HG03139 (cell line): ENCODE measurements at regions not wholly inside any gene's neighbourhood (a gene's known extent, or its start where the extent isn't known, plus 50 kb on each side); places are given as distances from the start of the nearest gene placed in this dataset.
A peak's percentile ranks its signal among the peaks of the same experiment; 100 is the strongest.

Experiments used
- ATAC-seq: cut with Tn5 transposase; IDR thresholded peaks from one replicate; pipeline ENCODE4 v1.9.1; 2021; ENCODE audit not compliant: unreplicated experiment

- no peak for ATAC-seq
Observed at GRCh38 chr17:77266891-77267341, 126.1 kb downstream of the SEC14L1 start.

GRCh38 chr17:77269696-77270681, 129.2 kb downstream of the SEC14L1 start:
- no peak for ATAC-seq

- no peak for ATAC-seq
Observed at GRCh38 chr17:77271411-77271810, 130.6 kb downstream of the SEC14L1 start.

DNA sequence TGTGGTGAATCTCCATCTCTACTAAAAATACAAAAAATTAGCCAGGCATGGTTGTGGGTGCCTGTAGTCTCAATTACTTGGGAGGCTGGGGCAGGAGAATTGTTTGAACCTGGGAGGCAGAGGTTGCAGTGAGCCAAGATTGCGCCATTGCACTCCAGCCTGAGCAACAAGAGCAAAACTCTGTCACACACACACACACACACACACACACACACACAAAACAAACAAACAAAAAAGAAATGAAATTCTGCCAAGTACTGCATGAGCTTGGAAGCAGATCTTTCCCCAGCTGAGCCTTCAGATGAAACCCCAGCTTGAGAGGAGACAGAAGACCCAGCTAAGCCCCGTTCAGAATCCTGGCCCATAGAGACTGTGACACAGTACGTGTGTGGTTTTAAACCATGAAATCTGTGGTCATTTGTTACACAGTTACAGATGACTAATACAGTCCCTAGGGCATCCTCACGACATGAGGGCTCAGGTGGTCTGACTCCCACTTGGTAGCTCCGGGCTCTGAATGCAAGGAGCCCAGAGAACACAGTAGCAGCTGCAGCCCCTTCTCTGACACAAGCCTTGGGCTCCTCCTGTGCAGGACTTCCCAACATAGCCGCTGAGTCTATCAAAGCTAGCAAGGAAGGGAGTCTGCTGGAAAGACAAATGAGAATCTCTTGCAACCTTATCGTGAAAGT, 132.8 kb downstream of the SEC14L1 start:
- ATAC-seq, result no peak

DNA sequence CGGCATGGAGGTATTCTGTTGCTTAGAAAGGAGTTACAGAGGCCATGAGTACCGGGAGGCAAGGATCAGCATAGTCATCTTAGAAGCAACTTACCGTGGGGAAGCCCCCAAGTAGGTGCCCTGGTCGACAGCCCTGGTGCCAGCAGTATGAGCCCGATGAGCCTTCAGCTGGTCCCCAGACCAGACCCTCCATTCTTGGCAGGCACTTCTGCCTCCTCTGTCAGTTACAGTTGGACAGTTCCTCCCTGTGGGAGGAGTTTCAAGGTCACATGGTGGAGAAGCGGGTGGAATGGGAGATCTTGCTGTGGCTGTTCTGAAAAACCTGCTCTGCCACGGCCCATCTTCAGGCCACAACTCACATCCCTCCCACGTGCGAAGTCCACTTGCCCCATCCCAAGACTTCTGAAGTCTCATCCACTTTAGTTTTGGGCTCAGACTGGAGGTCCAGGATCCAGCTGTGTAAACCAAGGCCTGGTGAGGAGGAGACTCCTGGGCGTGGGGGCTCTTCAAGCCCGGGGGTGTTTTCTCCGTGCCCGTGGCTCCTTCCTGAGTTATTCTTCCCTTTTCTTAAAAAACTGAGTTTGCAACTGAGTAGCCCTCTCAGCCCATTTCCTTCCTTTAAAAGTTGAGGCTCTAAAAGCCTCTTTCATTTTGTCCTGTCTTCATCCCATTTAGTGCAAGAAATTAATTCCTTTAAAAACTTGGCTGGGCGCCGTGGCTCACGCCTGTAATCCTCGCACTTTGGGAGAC, 133.5 kb downstream of the SEC14L1 start:
- no peak for ATAC-seq

GRCh38 chr17:77279448-77280303, 138.9 kb downstream of the SEC14L1 start:
- ATAC-seq, result no peak

DNA sequence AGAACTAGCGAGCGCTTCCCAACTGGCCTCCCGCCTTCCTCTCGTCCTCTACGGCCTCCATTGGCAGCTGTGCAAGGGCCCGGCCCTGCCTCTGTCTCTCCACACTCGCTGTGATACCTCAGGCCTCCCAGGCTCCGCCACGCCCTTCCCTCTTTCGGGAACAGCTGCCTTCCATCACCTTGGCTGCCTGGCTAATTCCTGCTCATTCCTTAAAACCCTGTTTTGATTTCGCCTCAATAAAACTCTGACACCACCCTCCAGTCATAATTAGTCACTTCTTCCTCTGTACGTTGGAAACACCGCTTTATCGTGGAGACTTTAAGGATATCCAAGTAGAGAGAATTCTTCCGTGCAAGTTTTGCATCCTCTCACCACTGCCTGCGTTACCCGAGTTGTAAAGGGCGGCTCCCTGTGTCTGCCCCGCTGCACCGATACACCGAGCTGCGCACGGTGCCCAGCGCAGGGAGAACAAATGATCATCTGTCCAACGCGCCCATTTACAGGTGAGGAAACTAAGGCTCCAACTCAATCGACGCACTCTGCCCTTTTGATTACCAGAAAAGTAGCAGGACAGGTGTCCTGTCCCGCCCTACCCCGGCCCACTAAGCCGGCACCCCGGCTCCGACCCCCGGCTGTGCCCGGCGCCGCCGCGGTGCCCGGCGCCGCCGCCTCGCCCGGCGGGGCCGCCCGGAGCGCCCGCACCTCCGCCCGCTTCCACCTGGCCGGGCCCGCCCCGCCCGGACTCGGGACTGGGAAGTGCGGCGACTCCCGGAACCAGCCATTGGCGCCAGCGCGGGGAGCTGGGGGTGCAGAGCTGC, 139.7 kb downstream of the SEC14L1 start:
- ATAC-seq, result peak; percentile 21

GRCh38 chr17:77281122-77281903, 140.5 kb downstream of the SEC14L1 start:
- ATAC-seq, result peak; percentile 60

GRCh38 chr17:77281904-77282367, 141.2 kb downstream of the SEC14L1 start:
- no peak for ATAC-seq

- ATAC-seq, result no peak
Observed at GRCh38 chr17:77282524-77283515, 142.1 kb downstream of the SEC14L1 start.

GRCh38 chr17:77284023-77284617, 143.4 kb downstream of the SEC14L1 start:
- no peak for ATAC-seq

DNA sequence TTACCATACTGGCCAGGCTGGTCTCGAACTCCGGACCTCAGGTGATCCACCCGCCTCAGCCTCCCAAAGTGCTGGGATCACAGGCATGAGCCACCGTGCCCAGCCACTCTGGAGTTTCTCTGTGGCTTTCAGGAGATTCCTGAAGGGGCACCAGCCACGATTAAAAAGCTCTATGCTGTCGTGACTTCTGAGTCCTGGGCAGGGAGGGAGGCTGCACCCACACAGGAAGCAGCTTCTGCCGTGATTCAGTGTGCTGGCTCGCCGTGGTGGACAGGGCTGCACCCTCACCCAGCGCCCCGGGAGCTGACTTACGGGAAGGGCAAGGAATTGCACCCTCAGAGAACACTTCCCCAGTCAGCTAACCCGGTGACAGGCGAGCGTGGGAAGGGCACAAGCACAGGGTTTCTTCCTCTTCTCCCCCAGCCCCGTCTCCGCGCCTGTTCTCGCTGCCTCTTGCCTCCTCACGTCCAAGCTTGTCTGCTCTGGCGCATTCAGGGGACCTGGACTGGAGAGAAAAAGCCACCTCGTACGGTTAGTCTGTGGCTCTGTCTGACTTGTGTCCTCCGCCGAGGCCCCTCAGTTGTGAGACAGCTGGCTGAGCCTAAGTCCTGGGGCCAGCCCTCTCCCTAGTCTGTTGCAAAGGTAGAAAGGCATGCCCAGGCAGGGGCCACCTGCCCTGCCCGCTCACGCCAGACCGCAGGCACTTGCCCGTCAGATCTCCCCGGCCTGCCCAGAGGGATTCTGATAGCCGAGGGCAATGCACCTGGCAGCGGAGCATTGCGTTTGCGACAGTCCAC, 145.0 kb downstream of the SEC14L1 start:
- no peak for ATAC-seq

- ATAC-seq, result no peak
Observed at GRCh38 chr17:77286391-77286640, 145.5 kb downstream of the SEC14L1 start.

DNA sequence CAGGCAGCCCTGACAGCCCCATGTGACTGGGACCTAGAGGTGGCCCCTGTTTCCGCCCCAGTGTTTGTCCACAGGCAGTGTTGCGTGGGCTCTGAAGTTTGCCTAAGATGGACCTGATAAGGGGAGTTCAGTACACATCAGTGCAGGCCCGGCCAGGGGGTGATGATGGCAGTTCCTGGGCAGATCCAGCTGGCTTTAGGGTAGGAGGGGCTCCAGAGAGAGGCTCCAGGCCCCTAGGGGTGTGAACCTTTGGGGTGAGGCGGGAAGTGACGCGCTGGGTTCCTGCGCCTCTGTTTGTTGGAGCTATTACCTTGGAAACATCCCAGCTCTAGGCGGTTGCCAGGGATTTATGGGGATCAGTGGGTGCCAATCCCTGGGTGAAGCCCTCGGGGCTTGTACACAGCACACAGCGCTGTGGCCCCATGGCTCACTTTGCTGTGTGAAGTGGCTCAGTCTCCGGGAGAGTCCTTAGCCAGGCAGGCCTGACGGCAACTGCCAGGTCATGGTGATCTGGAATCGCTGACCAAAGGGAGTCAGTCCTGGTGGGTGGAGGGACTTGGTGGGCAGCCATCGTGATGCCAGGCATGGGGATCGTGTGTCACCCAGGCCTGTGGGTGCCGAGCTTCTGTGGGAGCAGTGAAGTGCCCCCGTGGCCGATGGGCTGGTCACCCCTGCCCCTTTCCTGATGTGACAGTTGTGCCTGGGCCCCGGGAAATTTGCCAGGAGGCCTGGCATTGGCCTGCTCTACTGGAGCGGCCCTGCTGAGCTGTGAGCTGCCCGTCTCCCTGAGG, 146.1 kb downstream of the SEC14L1 start:
- ATAC-seq, result no peak

GRCh38 chr17:77287432-77288068, 146.8 kb downstream of the SEC14L1 start:
- ATAC-seq, result no peak
